ENCODE measurements at regions not wholly inside any gene's neighbourhood (a gene's known extent, or its start where the extent isn't known, plus 50 kb on each side); places are given as distances from the start of the nearest gene placed in this dataset.

DNA sequence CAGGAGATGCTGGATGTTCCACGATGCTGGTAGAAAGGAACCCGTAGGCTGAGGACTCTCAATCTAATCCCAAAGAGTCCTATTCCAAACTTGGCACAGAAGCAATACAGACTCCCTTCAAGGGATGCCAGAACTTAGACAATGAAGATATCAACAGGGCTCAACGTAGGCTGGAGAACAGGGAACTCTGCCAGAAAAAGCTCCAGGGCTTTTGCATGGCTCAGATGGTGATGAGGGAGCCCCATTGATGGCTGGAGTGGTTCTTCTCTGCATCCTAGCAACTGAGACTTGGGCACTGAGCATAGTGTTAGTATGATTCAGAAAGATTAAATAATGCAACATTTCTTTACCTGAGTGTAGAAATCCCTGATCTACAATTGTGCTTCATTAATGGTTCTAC lies 117.2 kb upstream of the NCK2 start:
- TF ChIP-seq REPIN1 (tag by site-specific recombination; IDR thresholded peaks at IDR 0.05; ENCODE audit: low read depth), result no peak
- TF ChIP-seq ZNF776 (tag by site-specific recombination; IDR thresholded peaks at IDR 0.05; ENCODE audit: borderline replicate concordance), result no peak
- no peak for TF ChIP-seq TRIM28 (IDR thresholded peaks at IDR 0.05; ENCODE audit: borderline replicate concordance, low read length)
- TF ChIP-seq BCL6B (tag by site-specific recombination; IDR thresholded peaks at IDR 0.05), result no peak
- no peak for TF ChIP-seq ZFP37 (tag by site-specific recombination; IDR thresholded peaks at IDR 0.05)
- no peak for TF ChIP-seq TSHZ1 (tag by site-specific recombination; IDR thresholded peaks at IDR 0.05; ENCODE audit: borderline replicate concordance)
- TF ChIP-seq, protein P1, sequence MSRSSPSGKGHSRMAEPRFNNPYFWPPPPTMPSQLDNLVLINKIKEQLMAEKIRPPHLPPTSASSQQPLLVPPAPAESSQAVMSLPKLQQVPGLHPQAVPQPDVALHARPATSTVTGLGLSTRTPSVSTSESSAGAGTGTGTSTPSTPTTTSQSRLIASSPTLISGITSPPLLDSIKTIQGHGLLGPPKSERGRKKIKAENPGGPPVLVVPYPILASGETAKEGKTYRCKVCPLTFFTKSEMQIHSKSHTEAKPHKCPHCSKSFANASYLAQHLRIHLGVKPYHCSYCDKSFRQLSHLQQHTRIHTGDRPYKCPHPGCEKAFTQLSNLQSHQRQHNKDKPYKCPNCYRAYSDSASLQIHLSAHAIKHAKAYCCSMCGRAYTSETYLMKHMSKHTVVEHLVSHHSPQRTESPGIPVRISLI (tag by site-specific recombination; IDR thresholded peaks at IDR 0.05), result no peak
- no peak for TF ChIP-seq ZNF169 (tag by site-specific recombination; IDR thresholded peaks at IDR 0.05)
- TF ChIP-seq ZNF624 (tag by site-specific recombination; IDR thresholded peaks at IDR 0.05), result no peak
- no peak for TF ChIP-seq ZNF664 (tag by site-specific recombination; IDR thresholded peaks at IDR 0.05)
- no peak for TF ChIP-seq PRDM2 (tag by site-specific recombination; IDR thresholded peaks at IDR 0.05; ENCODE audit: borderline replicate concordance)
- TF ChIP-seq SP2 (tag by site-specific recombination; IDR thresholded peaks at IDR 0.05), result no peak
- no peak for TF ChIP-seq ZNF391 (tag by site-specific recombination; IDR thresholded peaks at IDR 0.05; ENCODE audit: borderline replicate concordance, low read depth)
- TF ChIP-seq ZNF654 (tag by site-specific recombination; IDR thresholded peaks at IDR 0.05; ENCODE audit: low read depth), result no peak
- TF ChIP-seq ZNF19 (tag by site-specific recombination; IDR thresholded peaks at IDR 0.05; ENCODE audit: low read depth), result no peak
- no peak overlapping the region for H3K27ac ChIP-seq (ENCODE audit: extremely low read depth, low read depth, low read length)
- H3K36me3 ChIP-seq (ENCODE audit: control insufficient read depth in 2 of 2, insufficient read depth in 1 of 2, low read length in 2 of 2), result no peaks in the 10 kb centered on the region
- no peak overlapping the region for H3K4me3 ChIP-seq (ENCODE audit: low read depth, low read length)
- no peaks in the 10 kb centered on the region for H3K4me1 ChIP-seq (ENCODE audit: control insufficient read depth, insufficient read depth, low read length)
- CTCF ChIA-PET, result interaction anchor here (1.0 kb wide), 1 partner anchor 51 kb away, joined by 3 read pairs; no protein-coding TSS in a partner anchor
- no peaks in the 10 kb centered on the region for H3K9me3 ChIP-seq (ENCODE audit: control insufficient read depth, insufficient read depth, low read depth, low read length)
- POLR2A ChIA-PET, result no interaction called here
